ENCODE measurements at regions not wholly inside any gene's neighbourhood (a gene's known extent, or its start where the extent isn't known, plus 50 kb on each side); places are given as distances from the start of the nearest gene placed in this dataset.
"Not testable (repeated sequence)": the region's sequence is repeated elsewhere in the genome, so short reads cannot be mapped to it uniquely, and the experiment has no call there.

DNA sequence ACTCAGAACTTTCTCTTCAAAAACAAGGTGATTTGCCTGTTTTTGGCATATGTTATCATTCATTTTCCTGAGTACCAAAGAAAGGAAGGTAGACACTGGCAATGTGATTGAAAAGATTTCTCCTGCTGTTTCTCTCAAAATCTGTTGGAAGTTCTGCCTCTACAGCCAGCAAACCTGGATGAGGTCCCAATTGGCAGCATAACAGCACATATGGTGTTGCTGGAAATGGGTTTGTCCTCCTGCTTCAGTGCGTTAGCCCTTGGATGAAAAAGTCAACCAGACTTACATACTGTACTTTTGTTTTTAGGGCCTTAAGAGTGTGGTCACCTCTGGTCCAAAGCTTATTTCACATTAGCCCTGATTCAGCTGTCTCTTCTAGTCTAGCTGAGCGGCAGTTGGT, 237.6 kb upstream of the MME start:
- intact Hi-C loops (cut with DNase I) = no loop called here
- peak in 1 of 10 donors; percentile 4 for DNase-seq

DNA sequence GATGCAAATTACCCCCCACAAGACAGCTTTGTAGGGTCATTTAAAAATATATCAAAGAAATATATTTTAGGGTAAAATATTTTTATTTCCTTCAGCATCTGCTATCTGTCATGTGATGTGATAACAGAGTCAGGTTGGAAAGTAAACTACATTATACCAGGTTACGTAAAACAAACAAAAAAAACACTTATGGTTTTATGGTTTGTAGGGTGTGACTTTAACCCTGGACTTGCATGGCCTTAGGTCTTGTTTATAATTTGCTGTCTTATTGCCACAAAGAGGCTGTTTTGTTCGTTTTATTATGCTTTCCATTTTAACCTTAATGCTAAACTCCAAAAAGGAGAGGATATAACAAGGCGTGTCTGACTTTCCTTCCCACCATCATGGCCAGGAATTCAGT, 244.5 kb upstream of the MME start:
- intact Hi-C loops (cut with DNase I) = no loop called here
- DNase-seq = no peak

DNA sequence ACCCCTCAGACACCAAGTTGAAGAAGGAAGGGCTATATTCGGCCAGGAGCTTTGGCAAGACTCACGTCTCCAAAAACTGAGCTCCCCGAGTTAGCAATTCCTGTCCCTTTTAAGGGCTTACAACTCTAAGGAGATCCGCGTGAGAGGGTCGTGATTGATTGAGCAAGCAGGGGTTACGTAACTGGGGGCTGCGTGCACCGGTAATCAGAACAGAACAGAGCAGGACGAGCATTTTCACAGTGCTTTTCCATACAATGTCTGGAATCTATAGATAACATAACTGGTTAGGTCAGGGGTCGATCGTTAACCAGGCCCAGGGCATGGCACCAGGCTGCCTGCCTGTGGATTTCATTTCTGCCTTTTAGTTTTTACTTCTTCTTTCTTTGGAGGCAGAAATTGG, 245.3 kb upstream of the MME start:
- peak in 1 of 10 donors; percentile 19 for DNase-seq
- intact Hi-C loops (cut with DNase I) = not testable (repeated sequence)

DNA sequence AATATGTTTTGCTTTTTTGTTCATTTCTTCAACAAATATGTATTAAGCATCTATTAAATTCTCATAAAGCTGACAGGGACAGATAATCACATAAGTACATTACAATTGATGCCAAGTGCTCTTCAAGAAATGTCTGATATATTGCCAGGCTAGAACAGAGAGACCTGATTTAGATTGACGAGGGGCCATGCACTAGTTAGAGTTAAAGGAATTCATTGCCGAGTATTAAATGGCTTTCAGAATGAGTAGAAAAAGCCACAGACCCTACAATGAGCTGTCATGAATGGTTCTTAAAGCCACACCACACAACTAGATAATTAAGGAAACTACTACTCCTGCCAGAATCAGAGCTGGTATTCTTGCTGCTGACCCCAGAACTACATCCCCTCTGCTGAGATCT, 250.2 kb upstream of the MME start:
- intact Hi-C loops (cut with DNase I) = no loop called here

DNA sequence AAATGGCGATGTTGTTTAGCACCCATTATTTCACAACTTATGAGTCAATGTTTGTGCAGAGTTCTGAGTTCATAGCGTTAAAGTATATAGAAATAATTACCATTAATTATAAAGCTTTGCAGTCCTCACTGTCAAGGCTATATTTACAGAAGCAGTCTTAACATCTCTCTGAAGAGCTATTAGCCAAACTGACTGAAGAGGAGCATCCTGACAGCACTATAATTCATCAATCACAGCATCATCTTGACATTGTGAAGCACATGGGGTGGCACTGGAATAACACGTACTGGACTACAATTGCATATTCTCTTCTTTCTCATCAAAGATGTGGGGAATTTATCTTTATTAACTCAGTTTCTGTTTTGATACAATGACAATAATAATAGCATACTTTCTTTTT, 260.6 kb upstream of the MME start:
- no peak for DNase-seq
- intact Hi-C loops (cut with DNase I) = no loop called here

More for the DNA sequence above, 250.2 kb upstream of the MME start:
- no peak for DNase-seq

DNA sequence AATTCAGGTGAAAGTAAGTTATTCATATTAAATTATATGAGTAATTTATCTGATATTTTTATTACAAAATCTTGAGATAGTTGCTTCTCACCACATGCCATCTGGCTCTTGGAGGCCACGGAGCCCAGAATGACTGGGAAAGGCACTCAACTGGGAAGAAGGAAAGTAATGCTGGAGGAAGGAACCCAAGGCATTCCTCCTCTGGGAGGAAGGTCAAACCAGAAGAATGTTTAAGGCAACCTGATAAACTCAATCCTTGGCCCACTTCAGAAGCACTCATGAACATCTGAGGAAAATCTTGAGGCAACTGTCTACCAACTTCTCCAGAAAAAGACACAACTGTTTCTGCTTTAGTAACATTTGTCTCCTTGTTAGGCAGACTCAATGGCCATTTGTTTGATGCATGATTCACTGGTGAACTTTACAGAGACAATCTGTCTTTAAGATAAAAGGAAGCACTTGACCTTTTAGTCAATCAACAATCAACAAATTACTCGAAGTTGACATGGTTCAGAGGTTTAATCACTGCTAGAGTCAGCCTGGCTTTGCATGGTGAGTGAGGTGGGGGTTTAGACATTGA, 261.4 kb upstream of the MME start:
- intact Hi-C loops (cut with DNase I) = no loop called here
- no peak for DNase-seq

DNA sequence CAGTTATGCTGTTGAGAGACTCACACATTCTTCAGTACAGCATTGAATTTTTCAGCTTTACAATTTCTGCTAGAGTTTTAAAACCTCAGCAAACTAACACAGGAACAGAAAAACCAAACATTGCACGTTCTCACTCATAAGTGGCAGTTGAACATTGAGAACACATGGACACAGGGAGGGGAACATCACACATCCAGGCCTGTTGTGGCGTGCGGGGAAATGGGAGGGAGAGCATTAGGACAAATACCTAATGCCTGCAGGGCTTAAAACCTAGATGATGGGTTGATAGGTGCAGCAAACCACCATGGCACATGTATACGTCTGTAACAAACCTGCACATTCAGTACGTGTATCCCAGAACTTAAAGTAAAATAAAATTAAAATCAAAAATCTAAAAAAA, 270.1 kb upstream of the MME start:
- intact Hi-C loops (cut with DNase I); DNase-seq: not testable (repeated sequence)

DNA sequence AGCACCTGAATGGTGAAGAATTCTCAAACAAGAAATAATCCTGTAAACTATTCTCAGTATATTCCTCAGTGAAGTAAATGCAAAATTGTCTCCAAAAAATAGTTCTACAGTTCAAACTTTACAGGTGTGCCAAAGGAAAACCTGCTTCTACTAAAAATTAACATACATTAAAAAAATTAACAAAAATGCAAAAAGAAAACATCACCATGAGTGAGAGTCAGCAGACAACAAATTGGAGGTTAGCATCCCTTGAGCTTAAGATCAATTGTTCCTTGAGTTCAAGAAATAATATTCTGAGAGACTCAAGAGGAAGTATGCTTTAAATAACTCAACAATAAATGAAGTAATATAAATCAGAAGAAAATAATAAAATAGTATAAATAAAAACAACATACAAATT, 278.4 kb upstream of the MME start:
- DNase-seq = no peak
- intact Hi-C loops (cut with DNase I) = no loop called here

DNA sequence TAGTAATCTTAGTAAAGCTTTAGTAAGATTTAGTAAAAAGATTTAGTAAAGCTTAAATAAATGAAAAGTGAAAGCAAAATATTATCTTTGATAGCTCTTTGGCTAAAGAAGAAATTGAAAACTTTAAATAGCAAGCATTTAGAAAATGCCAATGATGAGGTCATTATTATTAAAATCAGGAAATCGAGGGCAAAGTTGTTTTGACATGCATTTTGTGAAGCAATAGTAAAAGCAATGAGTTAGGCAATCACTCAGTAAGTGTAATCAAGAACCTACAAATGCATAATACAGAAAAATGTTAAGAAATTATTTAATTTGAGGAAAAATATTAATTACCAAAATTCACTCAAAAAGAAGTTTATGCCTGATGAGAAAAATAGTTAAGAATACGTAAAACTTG, 280.3 kb upstream of the MME start:
- intact Hi-C loops (cut with DNase I) = no loop called here

DNA sequence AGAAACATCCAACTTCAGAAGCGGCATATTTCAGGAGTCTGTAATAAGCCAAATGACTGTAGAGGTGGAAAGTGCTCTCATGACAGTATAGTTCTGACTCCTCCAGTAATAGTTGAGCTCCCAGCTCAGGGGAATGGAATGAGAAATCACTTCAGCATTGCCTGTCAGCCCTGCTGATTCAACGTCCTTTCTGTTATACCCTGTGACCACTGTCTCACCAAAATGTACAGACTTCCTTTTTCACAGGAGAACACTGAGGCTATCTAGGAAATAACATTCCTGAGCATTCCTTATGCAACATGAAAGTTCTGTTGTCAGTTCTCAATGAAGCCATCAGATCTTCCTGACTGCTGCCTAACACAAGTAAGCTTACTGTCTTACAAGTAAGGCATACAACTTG, 284.5 kb upstream of the MME start:
- intact Hi-C loops (cut with DNase I) = no loop called here
- DNase-seq = no peak

More for the DNA sequence above, 280.3 kb upstream of the MME start:
- no peak for DNase-seq

DNA sequence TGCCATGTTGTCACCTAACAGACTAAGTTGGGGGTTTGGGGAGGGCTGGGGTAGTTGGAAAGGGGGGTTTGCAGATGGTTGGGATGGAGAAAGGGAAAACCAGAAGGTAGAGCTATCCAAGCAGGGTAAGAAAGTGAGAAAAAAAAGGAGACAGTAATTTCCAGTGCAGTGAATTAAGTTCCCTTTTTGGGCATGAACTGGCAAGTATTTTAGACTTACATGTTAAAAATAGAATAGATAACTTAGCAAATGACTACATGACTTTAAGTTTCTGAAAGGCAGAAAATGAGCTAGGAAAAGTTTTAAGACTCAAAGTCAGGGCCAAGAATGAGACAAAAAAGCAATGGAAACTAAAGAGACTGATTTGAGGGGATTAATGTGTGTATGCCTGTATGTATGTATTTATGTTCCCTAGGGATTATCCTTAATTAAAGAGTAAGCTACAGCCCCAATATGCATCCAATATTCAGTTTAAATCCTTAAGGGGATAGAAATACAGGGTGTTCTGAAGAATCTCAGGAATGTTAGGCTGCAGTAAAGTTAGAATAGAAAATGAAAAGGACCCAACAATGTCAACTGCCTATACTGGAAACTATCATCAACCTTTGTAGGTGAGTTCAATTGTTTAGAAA, 285.2 kb upstream of the MME start:
- intact Hi-C loops (cut with DNase I) = no loop called here
- DNase-seq = no peak

DNA sequence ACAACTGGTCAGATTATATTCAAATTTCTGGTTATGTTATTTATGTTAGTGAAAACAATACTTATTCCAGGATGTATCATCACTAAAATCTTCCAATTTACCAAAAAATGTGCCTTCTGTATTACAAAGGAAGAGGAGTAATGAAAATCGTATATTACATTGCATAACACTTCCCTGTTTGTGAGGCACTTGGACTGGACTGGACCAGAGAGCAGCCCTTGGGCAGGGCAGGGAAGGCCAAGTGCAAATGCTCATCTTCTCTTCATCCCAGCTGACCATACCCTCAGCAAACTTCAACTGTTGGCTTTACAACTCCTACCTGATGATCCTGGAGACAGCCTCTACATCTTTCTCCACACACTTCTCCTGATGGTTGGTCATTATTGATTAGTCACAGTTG, 285.7 kb upstream of the MME start:
- intact Hi-C loops (cut with DNase I) = no loop called here
- DNase-seq = no peak

DNA sequence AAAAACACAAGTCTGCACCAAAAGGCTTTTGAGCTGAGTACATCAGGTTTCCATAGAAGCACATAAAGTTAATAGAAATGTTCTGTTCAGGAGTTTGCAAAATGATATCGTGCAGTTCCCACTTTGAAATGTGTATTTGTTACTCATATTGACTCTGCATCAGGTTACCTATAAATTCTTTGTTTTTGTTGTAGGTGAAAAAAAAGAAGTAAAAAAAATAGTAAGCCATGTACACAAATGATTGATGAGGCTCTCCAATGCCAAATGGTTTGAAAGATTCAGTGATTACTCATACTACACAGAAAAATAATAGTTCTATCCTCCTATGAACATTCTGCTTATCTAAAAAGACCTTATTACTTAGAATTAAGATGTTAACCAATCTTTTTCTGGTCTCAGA, 287.3 kb upstream of the MME start:
- intact Hi-C loops (cut with DNase I) = no loop called here
- DNase-seq = no peak

DNA sequence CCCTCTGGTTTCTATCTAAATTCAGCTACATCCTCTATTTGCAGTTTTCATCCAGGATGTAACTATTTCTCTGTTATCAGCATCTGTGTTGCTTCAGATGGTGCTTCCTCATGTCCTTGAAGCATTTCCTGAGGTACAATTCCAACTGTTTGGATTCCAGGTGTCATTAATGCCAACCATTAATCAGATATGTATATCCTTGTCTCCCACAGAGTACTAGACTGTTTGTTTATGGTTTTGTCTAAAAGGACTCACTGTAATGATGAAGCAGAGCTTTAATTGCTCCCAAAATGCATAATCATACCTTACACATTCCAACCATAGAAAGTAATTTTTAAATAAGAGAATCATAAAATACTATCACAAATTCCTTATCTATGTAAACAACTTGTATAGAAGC, 288.5 kb upstream of the MME start:
- intact Hi-C loops (cut with DNase I) = no loop called here
- no peak for DNase-seq

DNA sequence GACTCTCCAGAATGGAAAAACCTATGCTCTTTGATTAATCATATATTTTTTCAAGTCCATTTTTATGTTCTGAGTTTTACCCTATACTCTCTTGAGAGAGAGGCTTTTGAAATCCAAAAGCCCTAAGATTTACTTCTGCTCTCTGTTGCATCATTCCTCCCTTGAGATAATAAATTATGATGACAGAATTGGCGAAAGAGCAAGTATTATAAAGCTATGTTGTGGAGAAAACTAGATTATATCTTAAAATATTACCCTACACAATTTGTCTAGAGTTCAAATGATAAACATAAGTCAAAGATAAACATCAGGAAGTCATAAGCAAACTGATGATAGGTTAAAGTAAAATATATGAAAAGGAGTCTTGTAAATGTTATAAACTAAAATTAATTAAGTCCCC, 293.4 kb upstream of the MME start:
- DNase-seq = no peak
- intact Hi-C loops (cut with DNase I) = no loop called here

DNA sequence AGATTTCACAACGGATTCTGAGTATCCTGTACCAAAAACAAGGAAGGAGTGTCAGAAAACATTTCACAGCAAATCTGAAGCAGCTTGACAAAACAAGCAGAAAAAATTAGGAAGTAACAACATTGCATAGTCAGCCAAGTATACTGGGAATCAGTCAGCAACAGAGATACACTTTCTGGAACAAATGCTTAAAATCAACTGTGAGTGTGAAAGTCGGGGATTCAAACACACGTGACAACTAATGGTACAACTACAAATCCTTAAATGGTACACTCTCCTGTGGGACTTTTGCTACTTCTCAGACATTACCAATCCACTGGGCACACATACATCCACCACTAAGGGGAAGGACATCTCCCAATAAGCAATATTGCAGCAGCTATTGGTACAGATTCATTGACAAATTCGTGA, 296.6 kb upstream of the MME start:
- intact Hi-C loops (cut with DNase I) = no loop called here
- DNase-seq = no peak

DNA sequence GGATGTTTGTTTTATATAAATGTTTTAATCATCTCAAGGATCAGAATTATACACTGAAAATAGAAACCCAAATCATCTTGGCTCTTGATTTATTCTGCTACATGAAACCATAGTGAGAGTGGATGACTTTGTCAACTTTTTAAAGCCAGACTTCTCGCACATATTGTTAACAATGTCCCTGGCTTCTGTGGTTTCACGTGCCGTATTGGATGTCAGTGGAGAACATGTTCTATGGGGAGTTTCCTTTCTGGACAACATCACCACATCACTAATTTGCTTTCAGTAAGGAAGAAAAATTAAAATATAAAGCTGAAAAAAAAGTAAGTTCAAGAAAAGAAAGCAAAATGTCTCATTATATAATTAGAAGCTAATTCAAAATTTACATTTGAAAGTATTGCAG, 297.1 kb upstream of the MME start:
- no peak for DNase-seq
- intact Hi-C loops (cut with DNase I) = no loop called here

DNA sequence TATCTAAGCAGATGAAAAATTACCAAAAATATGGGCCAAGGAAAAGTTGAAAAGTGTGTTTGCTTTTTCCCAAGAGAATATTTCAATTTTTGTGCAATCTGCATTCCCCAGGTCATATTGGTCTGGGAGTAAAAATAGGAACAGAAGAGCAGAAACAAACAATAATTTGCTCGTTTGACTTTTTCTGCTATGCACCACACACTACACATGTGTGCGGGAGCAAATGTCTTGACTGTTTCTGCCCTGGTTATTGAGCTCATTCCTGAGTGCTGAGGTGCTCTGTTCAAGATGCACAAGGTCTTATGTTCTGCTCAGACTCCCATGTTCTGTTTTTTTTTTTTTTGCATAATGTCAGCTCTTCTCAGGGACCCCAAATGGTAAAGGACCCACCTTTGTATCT, 298.0 kb upstream of the MME start:
- DNase-seq = no peak
- intact Hi-C loops (cut with DNase I) = no loop called here

DNA sequence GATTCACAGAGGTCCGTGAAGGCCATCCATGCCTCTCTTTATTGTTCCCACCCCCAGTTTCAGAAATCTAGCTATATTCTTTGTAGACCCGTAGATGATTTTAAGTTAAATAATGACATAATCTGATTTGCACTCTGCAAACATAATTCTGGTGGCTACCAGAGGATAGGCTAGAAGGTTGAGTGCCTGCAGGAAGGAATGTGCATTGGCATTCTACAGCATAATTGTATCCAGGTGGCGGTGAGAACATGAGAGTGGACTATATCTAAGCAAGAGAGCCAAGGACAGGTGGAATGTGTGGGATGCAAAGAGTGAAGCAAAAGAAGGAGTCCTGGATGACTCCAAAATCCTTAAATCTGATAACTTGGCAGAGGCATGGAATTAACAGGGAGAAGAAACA, 298.5 kb upstream of the MME start:
- intact Hi-C loops (cut with DNase I) = no loop called here
- DNase-seq = no peak

DNA sequence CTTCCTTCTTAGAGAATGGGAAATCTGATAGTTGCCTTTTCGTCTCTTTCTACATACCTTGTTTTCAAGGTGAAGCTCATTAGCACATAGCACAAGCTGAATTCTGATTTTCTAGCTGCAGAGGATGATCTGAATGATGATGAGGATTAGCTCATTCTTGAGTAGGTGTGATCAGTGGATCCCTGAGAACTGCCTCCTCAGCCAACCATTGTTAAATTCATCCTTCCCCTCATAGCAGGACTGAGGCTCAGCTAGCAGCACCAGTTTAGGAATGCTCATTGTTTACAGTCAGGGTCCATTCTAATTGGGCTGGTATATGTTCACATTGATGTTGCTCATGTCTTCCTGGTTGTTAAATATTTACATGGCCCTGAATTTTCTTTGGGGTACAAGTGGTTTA, 299.9 kb upstream of the MME start:
- no peak for DNase-seq
- intact Hi-C loops (cut with DNase I) = no loop called here

DNA sequence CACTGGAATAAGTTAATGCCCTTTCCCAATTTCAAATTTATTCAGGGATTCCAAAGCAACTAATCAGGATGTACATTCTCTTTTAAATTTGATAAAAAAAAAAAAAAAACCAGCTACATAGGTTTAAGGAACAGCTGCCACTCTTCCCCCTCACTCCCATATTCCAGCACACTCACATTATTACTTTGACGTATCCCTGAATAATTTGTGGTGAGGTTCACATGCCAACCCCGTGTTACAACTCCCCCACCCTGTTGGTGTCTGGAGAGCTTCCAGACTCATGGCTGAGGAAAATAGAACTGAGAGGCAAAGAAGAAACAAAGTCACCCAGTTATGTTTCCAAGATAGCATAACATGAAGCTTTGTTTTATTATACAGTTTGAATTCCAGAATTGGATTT, 300.5 kb upstream of the MME start:
- no peak for DNase-seq
- intact Hi-C loops (cut with DNase I) = no loop called here

DNA sequence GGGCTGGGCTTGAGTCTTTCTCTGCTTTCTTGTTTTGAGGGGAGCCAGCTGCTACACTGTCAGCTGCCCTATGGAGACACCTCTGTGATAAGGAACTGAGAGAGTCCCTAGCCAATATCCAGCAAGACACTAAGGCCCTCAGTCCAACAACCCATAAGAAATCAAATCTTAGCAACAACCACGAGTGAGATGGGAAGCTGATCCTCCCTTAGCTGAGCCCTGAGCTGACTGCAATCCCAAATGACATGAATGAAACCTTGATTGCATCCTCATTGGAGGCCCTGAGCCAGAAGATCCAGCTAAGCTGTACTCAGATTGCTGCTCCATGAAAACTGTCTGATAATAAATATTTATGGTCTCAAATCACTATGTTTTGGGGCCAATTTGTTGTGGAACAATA, 302.1 kb upstream of the MME start:
- no peak for DNase-seq
- intact Hi-C loops (cut with DNase I) = no loop called here

Data from posterior cingulate gyrus (tissue), 11 donors.